Erythroblast (primary cell): ENCODE measurements at regions not wholly inside any gene's neighbourhood (a gene's known extent, or its start where the extent isn't known, plus 50 kb on each side); places are given as distances from the start of the nearest gene placed in this dataset.
"Not testable (repeated sequence)": the region's sequence is repeated elsewhere in the genome, so short reads cannot be mapped to it uniquely, and the experiment has no call there.

Source experiments
- DNase-seq, 2 experiments: peaks; one replicate each; lab custom pipeline; 2025; lab: John Stamatoyannopoulos, UW
- GATA1 ChIP-seq: IDR thresholded peaks from 2 replicates; pipeline ENCODE4 v1.6.1; 2011; ENCODE audit warnings: low read depth, mild to moderate bottlenecking, control low read depth, low read length, moderate library complexity
- POLR2A ChIP-seq: IDR thresholded peaks from 2 replicates; pipeline ENCODE4 v1.6.1; 2011; ENCODE audit warnings: mild to moderate bottlenecking, low read length

- DNase-seq: no peak
- TF ChIP-seq GATA1 (no peak), POLR2A (no peak)
Observed at GRCh38 chr12:72189266-72189665, 82.9 kb upstream of the TRHDE start.

- DNase-seq: no peak
- TF ChIP-seq POLR2A: no peak
- TF ChIP-seq GATA1: no peak
Observed at GRCh38 chr12:72191761-72192160, 80.4 kb upstream of the TRHDE start.

GRCh38 chr12:72197790-72198189 lies 74.4 kb upstream of the TRHDE start:
- TF ChIP-seq GATA1 (no peak), POLR2A (no peak)

GRCh38 chr12:72201457-72201856 lies 70.7 kb upstream of the TRHDE start:
- DNase-seq: no peak
- TF ChIP-seq GATA1: no peak
- TF ChIP-seq POLR2A: no peak

More at GRCh38 chr12:72197790-72198189, 74.4 kb upstream of the TRHDE start:
- DNase-seq: no peak

GRCh38 chr12:72203764-72204335 lies 68.3 kb upstream of the TRHDE start:
- no peak for TF ChIP-seq GATA1
- TF ChIP-seq POLR2A: no peak

GRCh38 chr12:72207079-72207478 lies 65.1 kb upstream of the TRHDE start:
- TF ChIP-seq GATA1 (no peak), POLR2A (no peak)
- DNase-seq: no peak

More at GRCh38 chr12:72203764-72204335, 68.3 kb upstream of the TRHDE start:
- DNase-seq: no peak

- TF ChIP-seq GATA1: no peak
- no peak for TF ChIP-seq POLR2A
- no peak for DNase-seq
Observed at GRCh38 chr12:72207486-72208409, 64.4 kb upstream of the TRHDE start.

GRCh38 chr12:72209086-72209485 lies 63.1 kb upstream of the TRHDE start:
- TF ChIP-seq POLR2A: no peak
- no peak for TF ChIP-seq GATA1
- DNase-seq: no peak

GRCh38 chr12:72214163-72214562 lies 58.0 kb upstream of the TRHDE start:
- DNase-seq: no peak
- no peak for TF ChIP-seq POLR2A
- TF ChIP-seq GATA1: no peak

GRCh38 chr12:72215287-72215686 lies 56.9 kb upstream of the TRHDE start:
- DNase-seq: not testable (repeated sequence)

GRCh38 chr12:72219937-72220336 lies 52.2 kb upstream of the TRHDE start:
- no peak for TF ChIP-seq POLR2A
- no peak for TF ChIP-seq GATA1
- no peak for DNase-seq
